ENCODE measurements at regions not wholly inside any gene's neighbourhood (a gene's known extent, or its start where the extent isn't known, plus 50 kb on each side); places are given as distances from the start of the nearest gene placed in this dataset.

- no peak for TF ChIP-seq FOS (IDR thresholded peaks at IDR 0.05; ENCODE audit: extremely low read depth, insufficient read length)
- no peak for TF ChIP-seq POLR2A (conservative IDR thresholded peaks at IDR 0.05)
- TF ChIP-seq, protein P1, sequence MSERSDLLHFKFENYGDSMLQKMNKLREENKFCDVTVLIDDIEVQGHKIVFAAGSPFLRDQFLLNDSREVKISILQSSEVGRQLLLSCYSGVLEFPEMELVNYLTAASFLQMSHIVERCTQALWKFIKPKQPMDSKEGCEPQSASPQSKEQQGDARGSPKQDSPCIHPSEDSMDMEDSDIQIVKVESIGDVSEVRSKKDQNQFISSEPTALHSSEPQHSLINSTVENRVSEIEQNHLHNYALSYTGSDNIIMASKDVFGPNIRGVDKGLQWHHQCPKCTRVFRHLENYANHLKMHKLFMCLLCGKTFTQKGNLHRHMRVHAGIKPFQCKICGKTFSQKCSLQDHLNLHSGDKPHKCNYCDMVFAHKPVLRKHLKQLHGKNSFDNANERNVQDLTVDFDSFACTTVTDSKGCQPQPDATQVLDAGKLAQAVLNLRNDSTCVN (CRISPR knock-in tag; IDR thresholded peaks at IDR 0.05): no peak
- TF ChIP-seq NRF1 (conservative IDR thresholded peaks at IDR 0.05 in 1 of 2, IDR thresholded peaks at IDR 0.05 in 1 of 2): no peak
Measured at GRCh38 chr7:16211402-16211925, 209.9 kb downstream of the CRPPA start.
